IMR-90 (cell line): ENCODE measurements at regions not wholly inside any gene's neighbourhood (a gene's known extent, or its start where the extent isn't known, plus 50 kb on each side); places are given as distances from the start of the nearest gene placed in this dataset.

Source experiments
- ATAC-seq: fragments of 200-7000 bp; cut with Tn5 transposase; 2 replicates; pipeline ENCODE4 v1.9.1; 2020; ENCODE audit warnings: low read depth, mild to moderate bottlenecking, moderate library complexity
- BruUV-seq: library from RNA; stranded (reverse); fragments of 400-500 nt; replicated peaks from 2 replicates; lab custom pipeline; 2021; lab: Mats Ljungman, UMichigan
- CTCF ChIA-PET: fragments of 300-600 bp; formaldehyde crosslinking; extraction: SDS; loops from one replicate; lab custom pipeline; 2021; ENCODE audit warnings: antibody characterized with exemption; lab: Yijun Ruan, JAX
- POLR2A ChIA-PET: fragments of 300-600 bp; sonication (Branson Sonifier 250); formaldehyde crosslinking; loops from one replicate; lab custom pipeline; 2022; ENCODE audit warnings: antibody characterized with exemption; ENCODE audit not compliant: unreplicated experiment; lab: Charles Lee
- DNase-seq: peaks from one replicate; pipeline ENCODE4 v3.0.0; 2013
- H2AFZ ChIP-seq: replicated peaks from 2 replicates; pipeline ENCODE3; 2013; ENCODE audit warnings: low read length, mild to moderate bottlenecking; ENCODE audit not compliant: poor library complexity
- H2AK5ac ChIP-seq: 2 replicates; pipeline ENCODE4 v1.6.1; 2013; ENCODE audit warnings: low read depth, low read length, inconsistent platforms
- H2AK9ac ChIP-seq: replicated peaks from 2 replicates; pipeline ENCODE3; 2013; ENCODE audit warnings: mild to moderate bottlenecking, low read depth, low read length, moderate library complexity; ENCODE audit not compliant: poor library complexity
- H2BK120ac ChIP-seq: 2 replicates; pipeline ENCODE4 v1.6.1; 2013; ENCODE audit warnings: low read depth, low read length, inconsistent platforms
- H2BK15ac ChIP-seq: 3 replicates; pipeline ENCODE4 v1.6.1; 2013; ENCODE audit warnings: low read depth, low read length, inconsistent platforms
- H2BK20ac ChIP-seq: 2 replicates; pipeline ENCODE4 v1.6.1; 2013; ENCODE audit warnings: low read depth, mild to moderate bottlenecking, inconsistent platforms, low read length, moderate library complexity
- H2BK5ac ChIP-seq: 2 replicates; pipeline ENCODE4 v1.6.1; 2013; ENCODE audit warnings: mild to moderate bottlenecking, low read depth, low read length, inconsistent platforms; ENCODE audit not compliant: poor library complexity, severe bottlenecking
- H3K14ac ChIP-seq: replicated peaks from 2 replicates; pipeline ENCODE4 v1.6.1; 2013; ENCODE audit warnings: low read depth, low read length, inconsistent platforms
- H3K18ac ChIP-seq: 2 replicates; pipeline ENCODE4 v1.6.1; 2013; ENCODE audit warnings: low read depth, low read length, control low read depth
- H3K23ac ChIP-seq: 2 replicates; pipeline ENCODE4 v1.6.1; 2013; ENCODE audit warnings: low read depth, low read length, inconsistent platforms
- H3K27ac ChIP-seq: 2 replicates; pipeline ENCODE4 v1.5.1; 2013; ENCODE audit warnings: mild to moderate bottlenecking, control low read depth, low read length; ENCODE audit not compliant: insufficient read depth
- H3K27me3 ChIP-seq: 2 replicates; pipeline ENCODE4 v1.6.1; 2013; ENCODE audit warnings: low read length; ENCODE audit not compliant: control insufficient read depth, insufficient read depth
- H3K36me3 ChIP-seq: 2 replicates; pipeline ENCODE4 v1.6.1; 2013; ENCODE audit warnings: low read length, mixed read lengths; ENCODE audit not compliant: control insufficient read depth, insufficient read depth
- H3K4ac ChIP-seq: 2 replicates; pipeline ENCODE4 v1.6.1; 2013; ENCODE audit warnings: low read depth, low read length, inconsistent platforms
- H3K4me1 ChIP-seq: 2 replicates; pipeline ENCODE4 v1.6.1; 2013; ENCODE audit warnings: low read length, mixed read lengths; ENCODE audit not compliant: control insufficient read depth, insufficient read depth
- H3K4me2 ChIP-seq: 2 replicates; pipeline ENCODE4 v1.6.1; 2013; ENCODE audit warnings: low read depth, mild to moderate bottlenecking, control low read depth, low read length, moderate library complexity
- H3K4me3 ChIP-seq: 2 replicates; pipeline ENCODE4 v1.5.1; 2013; ENCODE audit warnings: low read depth, mild to moderate bottlenecking, control low read depth, low read length, moderate library complexity; ENCODE audit not compliant: insufficient read depth
- H3K56ac ChIP-seq: 2 replicates; pipeline ENCODE4 v1.6.1; 2013; ENCODE audit warnings: low read length, inconsistent platforms; ENCODE audit not compliant: insufficient read depth; ENCODE audit errors: extremely low read depth
- H3K79me1 ChIP-seq, 2 experiments: 2 replicates each; pipeline ENCODE4 v1.6.1; 2013; ENCODE audit warnings: low read length in 2 of 2, inconsistent platforms in 1 of 2, low read depth in 1 of 2
- H3K9ac ChIP-seq: 2 replicates; pipeline ENCODE4 v1.6.1; 2013; ENCODE audit warnings: low read depth, low read length, control low read depth
- H3K9me1 ChIP-seq: 2 replicates; pipeline ENCODE4 v1.6.1; 2013; ENCODE audit warnings: low read length, inconsistent platforms; ENCODE audit not compliant: insufficient read depth
- H3K9me3 ChIP-seq: 2 replicates; pipeline ENCODE4 v1.6.1; 2013; ENCODE audit warnings: low read length; ENCODE audit not compliant: control insufficient read depth, insufficient read depth
- H4K20me1 ChIP-seq: 2 replicates; pipeline ENCODE4 v1.6.1; 2013; ENCODE audit warnings: low read length, inconsistent platforms; ENCODE audit not compliant: insufficient read depth
- H4K5ac ChIP-seq: 2 replicates; pipeline ENCODE4 v1.6.1; 2013; ENCODE audit warnings: mild to moderate bottlenecking, low read depth, low read length, control low read depth
- H4K8ac ChIP-seq, 2 experiments: 2 replicates each; pipeline ENCODE4 v1.6.1; 2013; ENCODE audit warnings: low read depth in 2 of 2, low read length in 2 of 2, control low read depth in 1 of 2, inconsistent platforms in 1 of 2
- H4K91ac ChIP-seq: 2 replicates; pipeline ENCODE4 v1.6.1; 2013; ENCODE audit warnings: low read depth, low read length, inconsistent platforms; ENCODE audit not compliant: insufficient read depth
- CTCF ChIP-seq: conservative IDR thresholded peaks from 2 replicates; pipeline ENCODE4 v1.5.1; 2012; ENCODE audit warnings: mild to moderate bottlenecking, low read depth, low read length, improper control_type of control experiment
- MAZ ChIP-seq: IDR thresholded peaks from 2 replicates; pipeline ENCODE4 v1.6.1; 2012; ENCODE audit warnings: low read depth, mild to moderate bottlenecking, low read length, improper control_type of control experiment, moderate library complexity, borderline replicate concordance
- RCOR1 ChIP-seq: IDR thresholded peaks from 2 replicates; pipeline ENCODE4 v1.6.1; 2012; ENCODE audit warnings: mild to moderate bottlenecking, low read length, improper control_type of control experiment; ENCODE audit not compliant: insufficient replicate concordance
- RFX5 ChIP-seq: IDR thresholded peaks from 2 replicates; pipeline ENCODE4 v1.8.0; 2012; ENCODE audit warnings: low read depth, mild to moderate bottlenecking, low read length, moderate library complexity
- SMC3 ChIP-seq: fragments of 150-350 bp; IDR thresholded peaks from 2 replicates; pipeline ENCODE4 v1.6.1; 2016; ENCODE audit warnings: low read depth, mild to moderate bottlenecking, antibody characterized with exemption, low read length, moderate library complexity
- dilution Hi-C: fragments of 300-500 bp; cut with HindIII; formaldehyde crosslinking; loops from one replicate; pipeline ENCODE4 v1.14.3; 2018; ENCODE audit warnings: low sequenced_read_pairs; ENCODE audit not compliant: unreplicated experiment
- in situ Hi-C: fragments of 300-500 bp; cut with MboI; formaldehyde crosslinking; loops from 3 replicates; pipeline ENCODE4 v1.14.3; 2019; ENCODE audit warnings: low sequenced_read_pairs, inconsistent platforms, mixed read lengths
- intact Hi-C: fragments of 100-400 bp; cut with micrococcal nuclease; formaldehyde crosslinking; loops from 2 replicates; pipeline ENCODE4 v1.10.0; 2022

GRCh38 chr12:125633686-125634085, 568.5 kb downstream of the AACS start:
- no peaks in the 10 kb centered on the region for H3K27me3 ChIP-seq
- no peaks in the 10 kb centered on the region for H3K79me1 ChIP-seq
- H3K4me1 ChIP-seq, result no peaks in the 10 kb centered on the region
- no peak overlapping the region for H2AK9ac ChIP-seq
- H3K23ac ChIP-seq, result no peak overlapping the region
- no peak overlapping the region for H3K4me3 ChIP-seq
- H3K36me3 ChIP-seq, result no peaks in the 10 kb centered on the region
- no peak overlapping the region for H2AK5ac ChIP-seq
- in situ Hi-C loops (no loop called here), intact Hi-C loops (no loop called here), dilution Hi-C loops (no loop called here)
- CTCF ChIA-PET, result no interaction called here
- H2BK20ac ChIP-seq, result no peak overlapping the region
- ATAC-seq (no peak), DNase-seq (no peak)
- H3K4me2 ChIP-seq, result no peak overlapping the region
- H4K20me1 ChIP-seq, result no peaks in the 10 kb centered on the region
- no peak overlapping the region for H3K56ac ChIP-seq
- H2BK15ac ChIP-seq, result no peak overlapping the region
- no peak overlapping the region for H2BK5ac ChIP-seq
- H3K9ac ChIP-seq, result no peak overlapping the region
- no peak overlapping the region for H4K91ac ChIP-seq
- no TSS peak for BruUV-seq
- H3K18ac ChIP-seq, result no peak overlapping the region
- H2AFZ ChIP-seq, result no peak overlapping the region
- TF ChIP-seq CTCF (no peak), RFX5 (no peak), MAZ (no peak), RCOR1 (no peak), SMC3 (no peak)
- H3K9me3 ChIP-seq, result peaks cover 19% of the 10 kb centered on the region
- H2BK120ac ChIP-seq, result no peak overlapping the region
- no peak overlapping the region for H3K27ac ChIP-seq
- H3K14ac ChIP-seq, result no peak overlapping the region
- H3K4ac ChIP-seq, result no peak overlapping the region
- no peak overlapping the region for H4K8ac ChIP-seq
- POLR2A ChIA-PET, result no interaction called here
- no peaks in the 10 kb centered on the region for H3K9me1 ChIP-seq
- H4K5ac ChIP-seq, result no peak overlapping the region
